ENCODE measurements at regions not wholly inside any gene's neighbourhood (a gene's known extent, or its start where the extent isn't known, plus 50 kb on each side); places are given as distances from the start of the nearest gene placed in this dataset.

DNA sequence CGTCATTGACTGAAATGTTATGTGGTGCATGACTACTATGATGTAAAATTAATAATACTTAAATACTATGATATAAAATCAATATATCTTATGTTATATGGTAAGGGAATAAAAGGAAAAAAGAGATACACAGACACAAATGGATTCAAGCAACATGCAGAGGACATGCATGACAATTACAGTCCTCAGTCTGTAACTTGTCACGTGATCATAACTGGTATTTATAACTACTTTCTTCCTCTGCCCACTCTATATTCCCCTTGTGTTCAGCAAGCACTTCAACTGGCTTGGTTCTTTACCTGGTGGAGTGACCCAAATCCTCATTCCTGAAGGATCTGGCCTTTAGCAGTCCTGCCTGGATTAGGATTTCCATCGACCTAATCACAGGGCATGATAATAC is 104.4 kb upstream of the FAM180A start:
- no peak overlapping the region for H3K27ac ChIP-seq (ENCODE audit: low read depth, low read length)
- 93% methylated on average over 1 of the region's 3 CpGs for WGBS (ENCODE audit: insufficient coverage)
- no peak for DNase-seq (ENCODE audit: low read depth in 4 of 6, low spot score in 6 of 6)

GRCh38 chr7:135847242-135847641 is 98.6 kb upstream of the FAM180A start:
- Histone ChIP-seq H3K27ac (ENCODE audit: low read depth, low read length) (no peak overlapping the region), H3K4me1 (ENCODE audit: control insufficient read depth, insufficient read depth, low read length) (no peaks in the 10 kb centered on the region), H3K36me3 (ENCODE audit: control insufficient read depth, insufficient read depth, low read length) (no peaks in the 10 kb centered on the region), H3K27me3 (ENCODE audit: control insufficient read depth, insufficient read depth, low read length) (no peaks in the 10 kb centered on the region), H3K9me3 (ENCODE audit: control insufficient read depth, insufficient read depth, low read length) (no peaks in the 10 kb centered on the region), H3K4me3 (ENCODE audit: low read depth, low read length) (no peak overlapping the region)
- WGBS (ENCODE audit: insufficient coverage) = no CpG with 5 or more reads among the region's 2 CpGs
- no peak for DNase-seq (ENCODE audit: low read depth in 4 of 6, low spot score in 6 of 6)

More for the DNA sequence above, 104.4 kb upstream of the FAM180A start:
- no peaks in the 10 kb centered on the region for H3K9me3 ChIP-seq (ENCODE audit: control insufficient read depth, insufficient read depth, low read length)
- H3K4me1 ChIP-seq (ENCODE audit: control insufficient read depth, insufficient read depth, low read length) = no peaks in the 10 kb centered on the region
- no peaks in the 10 kb centered on the region for H3K27me3 ChIP-seq (ENCODE audit: control insufficient read depth, insufficient read depth, low read length)
- H3K36me3 ChIP-seq (ENCODE audit: control insufficient read depth, insufficient read depth, low read length) = no peaks in the 10 kb centered on the region
- no peak overlapping the region for H3K4me3 ChIP-seq (ENCODE audit: low read depth, low read length)

DNA sequence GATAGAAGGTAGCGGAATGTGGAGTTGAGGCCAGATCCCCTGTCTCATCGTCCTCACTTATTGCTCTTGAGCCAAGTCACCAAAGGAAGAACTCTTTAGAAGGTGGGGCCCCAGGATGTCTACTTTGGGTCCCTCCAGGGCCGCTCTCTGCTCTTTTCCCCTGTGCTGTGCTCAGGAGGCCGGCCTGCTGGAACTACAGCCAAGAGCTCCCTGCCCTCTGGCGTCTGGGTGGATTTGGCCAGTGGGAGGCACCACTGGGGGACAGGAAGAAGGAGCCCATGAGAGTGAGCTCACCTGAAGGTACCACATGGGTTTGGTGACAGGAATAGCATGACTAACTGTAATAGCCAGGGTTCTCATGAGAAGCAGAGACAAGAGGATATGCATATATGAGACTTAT is 97.7 kb upstream of the FAM180A start:
- no peak for DNase-seq (ENCODE audit: low read depth in 4 of 6, low spot score in 6 of 6)
- WGBS (ENCODE audit: insufficient coverage) = 88% methylated on average over 5 of the region's 5 CpGs
- H3K36me3 ChIP-seq (ENCODE audit: control insufficient read depth, insufficient read depth, low read length) = no peaks in the 10 kb centered on the region
- H3K27me3 ChIP-seq (ENCODE audit: control insufficient read depth, insufficient read depth, low read length) = no peaks in the 10 kb centered on the region
- H3K4me1 ChIP-seq (ENCODE audit: control insufficient read depth, insufficient read depth, low read length) = no peaks in the 10 kb centered on the region
- H3K27ac ChIP-seq (ENCODE audit: low read depth, low read length) = no peak overlapping the region
- H3K4me3 ChIP-seq (ENCODE audit: low read depth, low read length) = no peak overlapping the region
- H3K9me3 ChIP-seq (ENCODE audit: control insufficient read depth, insufficient read depth, low read length) = no peaks in the 10 kb centered on the region

DNA sequence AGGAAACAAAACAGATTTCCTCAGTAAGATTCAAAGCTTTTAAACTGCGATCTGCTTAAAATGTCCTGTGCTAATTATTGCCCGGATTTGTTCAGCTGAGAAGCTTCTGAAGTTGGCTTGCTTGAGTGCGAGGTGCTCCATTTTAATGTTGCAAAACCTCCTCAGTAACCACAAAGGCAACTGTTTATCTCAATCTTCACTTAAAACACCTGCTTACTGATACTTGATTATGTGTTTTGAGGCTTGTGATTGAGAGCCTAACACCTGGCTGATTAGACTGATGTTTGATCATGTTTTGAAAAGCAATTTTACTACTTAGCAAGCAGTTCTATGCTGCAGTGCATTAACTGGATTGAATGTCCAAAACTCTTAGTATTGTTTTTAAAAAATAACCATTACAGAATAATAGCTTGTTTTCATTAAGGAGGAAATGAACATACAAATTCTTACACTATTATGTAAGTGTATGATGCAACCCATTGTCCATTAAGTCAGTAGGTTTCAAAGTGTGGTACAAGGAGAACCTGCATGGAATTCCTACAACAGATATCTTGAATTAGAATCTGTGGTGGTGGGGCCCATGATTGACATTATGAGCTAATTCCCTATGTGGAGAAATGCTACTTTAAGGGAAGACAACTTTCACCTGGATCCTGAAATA is 96.9 kb upstream of the FAM180A start:
- Histone ChIP-seq H3K4me3 (ENCODE audit: low read depth, low read length) (no peak overlapping the region), H3K4me1 (ENCODE audit: control insufficient read depth, insufficient read depth, low read length) (no peaks in the 10 kb centered on the region), H3K27me3 (ENCODE audit: control insufficient read depth, insufficient read depth, low read length) (no peaks in the 10 kb centered on the region), H3K9me3 (ENCODE audit: control insufficient read depth, insufficient read depth, low read length) (no peaks in the 10 kb centered on the region), H3K36me3 (ENCODE audit: control insufficient read depth, insufficient read depth, low read length) (no peaks in the 10 kb centered on the region), H3K27ac (ENCODE audit: low read depth, low read length) (no peak overlapping the region)
- no peak for DNase-seq (ENCODE audit: low read depth in 4 of 6, low spot score in 6 of 6)
- 100% methylated on average over 2 of the region's 3 CpGs for WGBS (ENCODE audit: insufficient coverage)

GRCh38 chr7:135844903-135845302 is 96.3 kb upstream of the FAM180A start:
- WGBS (ENCODE audit: insufficient coverage) = 96% methylated on average over 4 of the region's 5 CpGs

DNA sequence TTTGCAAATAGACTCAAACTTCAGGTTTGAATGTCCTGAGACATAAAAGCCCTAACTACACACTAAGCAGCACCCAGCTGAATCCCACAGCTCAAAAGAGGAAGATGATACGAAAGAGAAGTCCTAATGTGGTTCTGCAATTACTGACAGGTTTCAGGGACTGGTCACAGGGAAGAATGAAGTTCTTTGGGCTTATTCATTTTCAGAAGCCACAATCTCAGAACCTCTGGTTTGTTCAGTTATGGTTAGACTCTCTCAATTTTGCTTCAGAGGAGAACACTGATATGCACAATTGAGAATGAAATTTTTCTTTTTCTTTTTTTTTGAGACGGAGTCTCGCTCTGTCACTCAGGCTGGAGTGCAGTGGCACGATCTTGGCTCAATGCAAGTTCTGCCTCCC is 94.6 kb upstream of the FAM180A start:
- no peaks in the 10 kb centered on the region for H3K36me3 ChIP-seq (ENCODE audit: control insufficient read depth, insufficient read depth, low read length)
- H3K27ac ChIP-seq (ENCODE audit: low read depth, low read length) = no peak overlapping the region
- peaks cover 1% of the 10 kb centered on the region for H3K9me3 ChIP-seq (ENCODE audit: control insufficient read depth, insufficient read depth, low read length)
- no peaks in the 10 kb centered on the region for H3K4me1 ChIP-seq (ENCODE audit: control insufficient read depth, insufficient read depth, low read length)
- no peaks in the 10 kb centered on the region for H3K27me3 ChIP-seq (ENCODE audit: control insufficient read depth, insufficient read depth, low read length)
- WGBS (ENCODE audit: insufficient coverage) = no CpG with 5 or more reads among the region's 4 CpGs
- DNase-seq (ENCODE audit: low read depth in 4 of 6, low spot score in 6 of 6) = no peak
- no peak overlapping the region for H3K4me3 ChIP-seq (ENCODE audit: low read depth, low read length)

More at GRCh38 chr7:135844903-135845302, 96.3 kb upstream of the FAM180A start:
- H3K27me3 ChIP-seq (ENCODE audit: control insufficient read depth, insufficient read depth, low read length) = no peaks in the 10 kb centered on the region
- DNase-seq (ENCODE audit: low read depth in 4 of 6, low spot score in 6 of 6) = no peak
- H3K36me3 ChIP-seq (ENCODE audit: control insufficient read depth, insufficient read depth, low read length) = no peaks in the 10 kb centered on the region
- H3K4me1 ChIP-seq (ENCODE audit: control insufficient read depth, insufficient read depth, low read length) = no peaks in the 10 kb centered on the region
- no peak overlapping the region for H3K4me3 ChIP-seq (ENCODE audit: low read depth, low read length)
- no peak overlapping the region for H3K27ac ChIP-seq (ENCODE audit: low read depth, low read length)
- no peaks in the 10 kb centered on the region for H3K9me3 ChIP-seq (ENCODE audit: control insufficient read depth, insufficient read depth, low read length)

GRCh38 chr7:135842446-135843179 is 94.0 kb upstream of the FAM180A start:
- Histone ChIP-seq H3K9me3 (ENCODE audit: control insufficient read depth, insufficient read depth, low read length) (peaks cover 1% of the 10 kb centered on the region), H3K36me3 (ENCODE audit: control insufficient read depth, insufficient read depth, low read length) (no peaks in the 10 kb centered on the region), H3K4me3 (ENCODE audit: low read depth, low read length) (no peak overlapping the region), H3K27ac (ENCODE audit: low read depth, low read length) (no peak overlapping the region), H3K4me1 (ENCODE audit: control insufficient read depth, insufficient read depth, low read length) (no peaks in the 10 kb centered on the region), H3K27me3 (ENCODE audit: control insufficient read depth, insufficient read depth, low read length) (no peaks in the 10 kb centered on the region)
- no CpG with 5 or more reads among the region's 2 CpGs for WGBS (ENCODE audit: insufficient coverage)
- DNase-seq (ENCODE audit: low read depth in 4 of 6, low spot score in 6 of 6) = no peak

- no peaks in the 10 kb centered on the region for H3K4me1 ChIP-seq (ENCODE audit: control insufficient read depth, insufficient read depth, low read length)
- DNase-seq (ENCODE audit: low read depth in 4 of 6, low spot score in 6 of 6) = no peak
- no peak overlapping the region for H3K4me3 ChIP-seq (ENCODE audit: low read depth, low read length)
- no peaks in the 10 kb centered on the region for H3K36me3 ChIP-seq (ENCODE audit: control insufficient read depth, insufficient read depth, low read length)
- H3K27ac ChIP-seq (ENCODE audit: low read depth, low read length) = no peak overlapping the region
- no peaks in the 10 kb centered on the region for H3K27me3 ChIP-seq (ENCODE audit: control insufficient read depth, insufficient read depth, low read length)
- H3K9me3 ChIP-seq (ENCODE audit: control insufficient read depth, insufficient read depth, low read length) = peaks cover 1% of the 10 kb centered on the region
These were observed 92.0 kb upstream of the FAM180A start for GRCh38 chr7:135840591-135840990.

GRCh38 chr7:135837675-135838074 is 89.1 kb upstream of the FAM180A start:
- Histone ChIP-seq H3K36me3 (ENCODE audit: control insufficient read depth, insufficient read depth, low read length) (no peaks in the 10 kb centered on the region), H3K9me3 (ENCODE audit: control insufficient read depth, insufficient read depth, low read length) (peaks cover 1% of the 10 kb centered on the region), H3K27me3 (ENCODE audit: control insufficient read depth, insufficient read depth, low read length) (no peaks in the 10 kb centered on the region), H3K4me3 (ENCODE audit: low read depth, low read length) (no peak overlapping the region), H3K4me1 (ENCODE audit: control insufficient read depth, insufficient read depth, low read length) (no peaks in the 10 kb centered on the region), H3K27ac (ENCODE audit: low read depth, low read length) (no peak overlapping the region)
- 67% methylated on average over 2 of the region's 2 CpGs for WGBS (ENCODE audit: insufficient coverage)
- no peak for DNase-seq (ENCODE audit: low read depth in 4 of 6, low spot score in 6 of 6)

DNA sequence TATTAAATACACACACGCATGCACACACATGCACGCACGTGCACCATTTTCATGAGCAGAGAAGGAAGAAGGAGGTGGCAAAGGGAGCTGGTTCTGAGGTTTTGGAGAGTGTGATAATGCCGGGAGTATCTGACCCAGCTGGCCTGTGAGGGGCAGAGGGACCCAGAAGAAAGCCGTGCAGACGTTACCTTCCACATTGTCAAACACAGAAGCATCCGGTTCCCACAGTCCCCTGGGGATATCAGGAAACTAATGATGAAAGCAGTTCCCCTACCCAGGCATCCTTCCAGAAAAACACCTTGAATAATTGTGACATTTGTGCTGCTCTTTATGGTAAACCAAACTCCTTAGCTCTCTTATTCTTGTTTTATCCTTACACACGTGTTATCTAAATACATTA is 85.7 kb upstream of the FAM180A start:
- WGBS (ENCODE audit: insufficient coverage) = 60% methylated on average over 1 of the region's 8 CpGs
- DNase-seq (ENCODE audit: low read depth in 4 of 6, low spot score in 6 of 6) = peak in 1 of 6 donors; percentile 32

More for the DNA sequence above, 85.7 kb upstream of the FAM180A start:
- Histone ChIP-seq H3K36me3 (ENCODE audit: control insufficient read depth, insufficient read depth, low read length) (no peaks in the 10 kb centered on the region), H3K27ac (ENCODE audit: low read depth, low read length) (no peak overlapping the region), H3K9me3 (ENCODE audit: control insufficient read depth, insufficient read depth, low read length) (no peaks in the 10 kb centered on the region), H3K4me1 (ENCODE audit: control insufficient read depth, insufficient read depth, low read length) (peaks cover 5% of the 10 kb centered on the region), H3K4me3 (ENCODE audit: low read depth, low read length) (no peak overlapping the region), H3K27me3 (ENCODE audit: control insufficient read depth, insufficient read depth, low read length) (no peaks in the 10 kb centered on the region)

Measured in spinal cord (tissue), 9 donors.